ENCODE measurements at regions not wholly inside any gene's neighbourhood (a gene's known extent, or its start where the extent isn't known, plus 50 kb on each side); places are given as distances from the start of the nearest gene placed in this dataset.

GRCh38 chr4:60194214-60194613 is 1005.9 kb upstream of the ADGRL3 start:
- H3K9ac ChIP-seq (replicated peaks in 1 of 4; ENCODE audit: extremely low read depth in 1 of 4, low read depth in 3 of 4, low read length in 3 of 4): no peak overlapping the region
- no peaks in the 10 kb centered on the region for H3K27me3 ChIP-seq (replicated peaks in 1 of 4; ENCODE audit: control insufficient read depth in 3 of 4, extremely low read depth in 1 of 4, insufficient read depth in 3 of 4, low read length in 3 of 4)
- POLR2A ChIA-PET (ENCODE audit: partially characterized antibody): no interaction called here
- H2BK12ac ChIP-seq (ENCODE audit: low read depth, low read length): no peak overlapping the region
- no peak overlapping the region for H3K4ac ChIP-seq (replicated peaks; ENCODE audit: insufficient read length, low read depth, low read length)
- no peak overlapping the region for H3K4me3 ChIP-seq (ENCODE audit: extremely low read depth in 1 of 4, insufficient read depth in 2 of 4, low read depth in 3 of 4, low read length in 4 of 4)
- H3K9me3 ChIP-seq (ENCODE audit: insufficient read depth in 2 of 2, low read depth in 1 of 2, low read length in 1 of 2): no peaks in the 10 kb centered on the region
- no peak overlapping the region for H3K4me2 ChIP-seq (ENCODE audit: insufficient read depth in 1 of 2, low read depth in 2 of 2, low read length in 2 of 2)
- no peak overlapping the region for H2AK5ac ChIP-seq (ENCODE audit: low read depth, low read length)
- no peak overlapping the region for H3K56ac ChIP-seq (replicated peaks; ENCODE audit: insufficient read length, low read depth, low read length)
- no peak overlapping the region for H2BK20ac ChIP-seq (ENCODE audit: low read length)
- no peak overlapping the region for H3K14ac ChIP-seq (ENCODE audit: insufficient read length)
- H3K23me2 ChIP-seq (ENCODE audit: low read depth, low read length): no peaks in the 10 kb centered on the region
- no peak overlapping the region for H2AFZ ChIP-seq (ENCODE audit: low read length)
- FAIRE-seq: no peak
- H3K79me1 ChIP-seq (ENCODE audit: low read depth, low read length): no peaks in the 10 kb centered on the region
- H3K18ac ChIP-seq (ENCODE audit: extremely low read depth, low read length): no peak overlapping the region
- no peaks in the 10 kb centered on the region for H4K20me1 ChIP-seq (replicated peaks in 1 of 2; ENCODE audit: control insufficient read depth in 1 of 2, insufficient read depth in 2 of 2, low read length in 2 of 2)
- 88% methylated on average over 1 of the region's 1 CpG; no CpG with 5 or more reads in 1 of the 2 experiments for WGBS, 2 experiments (ENCODE audit: extremely low coverage in 1 of 2, insufficient coverage in 1 of 2, insufficient read length in 1 of 2, insufficient replicate concordance in 2 of 2, low coverage in 1 of 2, low lambda C conversion rate in 2 of 2, missing lambda C conversion rate in 1 of 2)
- no peak for DNase-seq (ENCODE audit: low read depth in 1 of 2, low spot score in 2 of 2)
- H3K27ac ChIP-seq (ENCODE audit: low read depth, low read length): no peak overlapping the region
- H2BK5ac ChIP-seq (ENCODE audit: low read depth, low read length): no peak overlapping the region
- H2BK15ac ChIP-seq (ENCODE audit: low read length): no peak overlapping the region
- CTCF ChIA-PET (ENCODE audit: partially characterized antibody): no interaction called here
- H3K36me3 ChIP-seq (ENCODE audit: control insufficient read depth in 2 of 4, insufficient read depth in 4 of 4, low read length in 3 of 4): no peaks in the 10 kb centered on the region
- H4K5ac ChIP-seq (ENCODE audit: insufficient read length, low read depth, low read length): no peak overlapping the region
- no peak overlapping the region for H4K8ac ChIP-seq (ENCODE audit: extremely low read depth, insufficient read depth, low read length)
- no peaks in the 10 kb centered on the region for H3K79me2 ChIP-seq (ENCODE audit: control insufficient read depth in 1 of 2, insufficient read depth in 2 of 2, low read length in 2 of 2)
- no peak overlapping the region for H2BK120ac ChIP-seq (replicated peaks; ENCODE audit: low read depth, low read length)
- H3K23ac ChIP-seq (ENCODE audit: insufficient read length): no peak overlapping the region
- no peaks in the 10 kb centered on the region for H3K4me1 ChIP-seq (replicated peaks in 1 of 4; ENCODE audit: control insufficient read depth in 3 of 4, insufficient read depth in 4 of 4, low read length in 3 of 4)
- no peak overlapping the region for H4K91ac ChIP-seq (replicated peaks; ENCODE audit: insufficient read length, low read length)
- no peak for TF ChIP-seq CEBPB (IDR thresholded peaks at IDR 0.05; ENCODE audit: low read depth, low read length)
- TF ChIP-seq ASH2L (IDR thresholded peaks at IDR 0.05; ENCODE audit: low read length): no peak
- no peak for TF ChIP-seq BCL11A (IDR thresholded peaks at IDR 0.05; ENCODE audit: low read depth in 2 of 2, low read length in 2 of 2)
- TF ChIP-seq CHD2 (IDR thresholded peaks at IDR 0.05; ENCODE audit: low read length): no peak
- no peak for TF ChIP-seq USF2 (IDR thresholded peaks at IDR 0.05; ENCODE audit: low read length)
